SK-N-SH treated with all-trans-retinoic acid at 6 μM for 48 hours (cell line): ENCODE measurements at regions not wholly inside any gene's neighbourhood (a gene's known extent, or its start where the extent isn't known, plus 50 kb on each side); places are given as distances from the start of the nearest gene placed in this dataset.
A peak's percentile ranks its signal among the peaks of the same experiment; 100 is the strongest.

Experiments used
- ATAC-seq: fragments of 200-7000 bp; cut with Tn5 transposase; 3 replicates; pipeline ENCODE4 v1.9.1; 2020; ENCODE audit warnings: mild to moderate bottlenecking, moderate library complexity
- ARNTL ChIP-seq: fragments of 450-650 bp; formaldehyde crosslinking; IDR thresholded peaks from 2 replicates; pipeline ENCODE4 v1.5.0; 2020; ENCODE audit warnings: low read depth, mild to moderate bottlenecking, moderate library complexity, borderline replicate concordance
- CSDC2 ChIP-seq: fragments of 250-450 bp; sonication (Bioruptor Pico); IDR thresholded peaks from 2 replicates; pipeline ENCODE4 v1.5.0; 2020; ENCODE audit warnings: mild to moderate bottlenecking, moderate library complexity
- ESRRG ChIP-seq: fragments of 250-450 bp; sonication (Bioruptor Pico); IDR thresholded peaks from 2 replicates; pipeline ENCODE4 v1.6.1; 2021; ENCODE audit warnings: mild to moderate bottlenecking
- GLIS3 ChIP-seq: fragments of 250-450 bp; sonication (Bioruptor Pico); IDR thresholded peaks from 2 replicates; pipeline ENCODE4 v1.5.0; 2020; ENCODE audit warnings: mild to moderate bottlenecking, moderate library complexity
- ISL1 ChIP-seq: fragments of 250-450 bp; sonication (Bioruptor Pico); IDR thresholded peaks from 2 replicates; pipeline ENCODE4 v2.1.2; 2022; ENCODE audit warnings: mild to moderate bottlenecking, moderate library complexity
- OSR1 ChIP-seq: fragments of 250-450 bp; sonication (Bioruptor Pico); IDR thresholded peaks from 2 replicates; pipeline ENCODE4 v1.8.0; 2022; ENCODE audit warnings: moderate library complexity, mild to moderate bottlenecking, inconsistent platforms
- SNAI2 ChIP-seq: fragments of 250-450 bp; sonication (Bioruptor Pico); IDR thresholded peaks from 2 replicates; pipeline ENCODE4 v1.5.0; 2020; ENCODE audit warnings: mild to moderate bottlenecking, moderate library complexity
- TCF4 ChIP-seq: fragments of 250-450 bp; sonication (Bioruptor Pico); IDR thresholded peaks from 2 replicates; pipeline ENCODE4 v1.8.0; 2021; ENCODE audit warnings: mild to moderate bottlenecking, moderate library complexity, borderline replicate concordance
- TOX ChIP-seq: fragments of 250-450 bp; sonication (Bioruptor Pico); IDR thresholded peaks from 2 replicates; pipeline ENCODE4 v1.8.0; 2021; ENCODE audit warnings: mild to moderate bottlenecking, moderate library complexity, borderline replicate concordance
- ZFP3 ChIP-seq: fragments of 250-450 bp; sonication (Bioruptor Pico); IDR thresholded peaks from 2 replicates; pipeline ENCODE4 v1.5.0; 2020; ENCODE audit warnings: mild to moderate bottlenecking, moderate library complexity
- ZFP30 ChIP-seq: fragments of 450-650 bp; formaldehyde crosslinking; IDR thresholded peaks from 2 replicates; pipeline ENCODE4 v1.5.0; 2022; ENCODE audit warnings: mild to moderate bottlenecking, moderate library complexity
- ZNF565 ChIP-seq: fragments of 450-650 bp; formaldehyde crosslinking; conservative IDR thresholded peaks from 2 replicates; pipeline ENCODE4 v1.5.0; 2020; ENCODE audit warnings: low read depth, mild to moderate bottlenecking, moderate library complexity
- ZNF70 ChIP-seq: fragments of 450-650 bp; formaldehyde crosslinking; IDR thresholded peaks from 2 replicates; pipeline ENCODE4 v1.5.0; 2020; ENCODE audit warnings: mild to moderate bottlenecking, moderate library complexity
- ZNF8 ChIP-seq: fragments of 450-650 bp; formaldehyde crosslinking; IDR thresholded peaks from 2 replicates; pipeline ENCODE4 v1.5.0; 2020; ENCODE audit warnings: mild to moderate bottlenecking, moderate library complexity
- TF ChIP-seq, protein P1 (sequence below): fragments of 250-450 bp; sonication (Bioruptor Pico); IDR thresholded peaks from 2 replicates; pipeline ENCODE4 v1.8.0; 2021; ENCODE audit warnings: low read depth, mild to moderate bottlenecking, moderate library complexity, borderline replicate concordance
- TF ChIP-seq, protein P2 (sequence below): fragments of 250-450 bp; sonication (Bioruptor Pico); IDR thresholded peaks from 2 replicates; pipeline ENCODE4 v1.5.1; 2020; ENCODE audit warnings: low read depth, mild to moderate bottlenecking, moderate library complexity
- TF ChIP-seq, protein P3 (sequence below): fragments of 250-450 bp; sonication (Bioruptor Pico); IDR thresholded peaks from 2 replicates; pipeline ENCODE4 v1.5.0; 2020; ENCODE audit warnings: mild to moderate bottlenecking, moderate library complexity
- TF ChIP-seq, protein P4 (sequence below): fragments of 250-450 bp; sonication (Bioruptor Pico); IDR thresholded peaks from 2 replicates; pipeline ENCODE4 v1.5.1; 2021; ENCODE audit warnings: mild to moderate bottlenecking, moderate library complexity
- TF ChIP-seq, protein P5 (sequence below): fragments of 250-450 bp; sonication (Bioruptor Pico); IDR thresholded peaks from 2 replicates; pipeline ENCODE4 v1.8.0; 2020; ENCODE audit warnings: mild to moderate bottlenecking, moderate library complexity, borderline replicate concordance

DNA sequence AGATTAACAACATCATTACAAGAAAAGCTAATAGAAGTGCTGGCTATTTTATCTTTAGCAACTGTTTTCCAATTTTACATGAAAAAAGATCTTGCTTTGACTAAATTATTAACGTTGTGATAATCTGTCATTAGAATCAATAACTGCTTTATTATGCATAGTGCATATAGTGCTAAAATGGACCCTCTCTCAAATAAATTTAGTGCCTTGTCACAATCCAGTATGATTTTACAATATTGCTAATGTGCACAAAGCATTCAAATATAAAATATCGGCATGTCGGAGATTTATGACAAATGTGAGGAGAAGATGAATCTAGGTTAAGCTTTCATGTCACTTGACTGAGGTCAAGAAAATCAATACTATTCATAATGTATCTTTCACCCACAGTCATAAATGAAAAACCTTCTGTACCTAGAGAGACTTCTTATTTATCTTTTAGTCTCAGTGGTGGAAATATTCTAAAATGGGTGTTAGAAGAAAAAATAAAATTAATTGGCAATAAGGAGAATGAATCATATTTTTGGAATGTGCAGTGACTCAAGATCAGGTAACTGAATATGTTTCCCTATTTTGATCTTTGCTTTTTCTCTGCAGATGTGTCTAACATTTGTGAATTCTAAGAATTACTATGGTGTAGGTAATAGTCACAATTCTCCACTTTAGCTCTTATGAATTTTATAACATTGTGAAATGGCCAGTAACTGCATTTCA, 672.9 kb upstream of the GRAMD2B start:
- no peak for TF ChIP-seq ISL1
- 0 out of 2 replicates have a peak, but pooled peaks have one; percentile 6 for TF ChIP-seq TCF4
- no peak for TF ChIP-seq ARNTL (CRISPR knock-in tag)
- no peak for TF ChIP-seq SNAI2 (CRISPR knock-in tag)
- TF ChIP-seq, protein P1, sequence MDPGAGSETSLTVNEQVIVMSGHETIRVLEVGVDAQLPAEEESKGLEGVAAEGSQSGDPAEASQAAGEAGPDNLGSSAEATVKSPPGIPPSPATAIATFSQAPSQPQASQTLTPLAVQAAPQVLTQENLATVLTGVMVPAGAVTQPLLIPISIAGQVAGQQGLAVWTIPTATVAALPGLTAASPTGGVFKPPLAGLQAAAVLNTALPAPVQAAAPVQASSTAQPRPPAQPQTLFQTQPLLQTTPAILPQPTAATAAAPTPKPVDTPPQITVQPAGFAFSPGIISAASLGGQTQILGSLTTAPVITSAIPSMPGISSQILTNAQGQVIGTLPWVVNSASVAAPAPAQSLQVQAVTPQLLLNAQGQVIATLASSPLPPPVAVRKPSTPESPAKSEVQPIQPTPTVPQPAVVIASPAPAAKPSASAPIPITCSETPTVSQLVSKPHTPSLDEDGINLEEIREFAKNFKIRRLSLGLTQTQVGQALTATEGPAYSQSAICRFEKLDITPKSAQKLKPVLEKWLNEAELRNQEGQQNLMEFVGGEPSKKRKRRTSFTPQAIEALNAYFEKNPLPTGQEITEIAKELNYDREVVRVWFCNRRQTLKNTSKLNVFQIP (CRISPR knock-in tag) = no peak
- no peak for ATAC-seq

DNA sequence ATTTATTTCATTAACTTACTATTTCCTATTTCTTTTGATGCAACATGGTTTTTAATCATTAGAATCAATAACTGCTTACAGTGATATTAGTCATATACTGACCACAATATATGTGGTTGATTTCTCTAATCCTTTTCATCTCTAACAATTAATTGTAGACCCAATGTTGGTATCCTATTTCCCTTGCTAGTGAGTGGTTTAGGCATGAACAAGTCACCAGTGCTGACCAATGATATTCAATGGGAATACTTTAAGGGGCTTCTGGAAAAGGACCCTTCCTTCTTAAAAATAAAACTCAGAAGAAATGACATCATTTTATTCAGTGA, 672.4 kb upstream of the GRAMD2B start:
- TF ChIP-seq ARNTL (CRISPR knock-in tag) = no peak
- TF ChIP-seq, protein P2, sequence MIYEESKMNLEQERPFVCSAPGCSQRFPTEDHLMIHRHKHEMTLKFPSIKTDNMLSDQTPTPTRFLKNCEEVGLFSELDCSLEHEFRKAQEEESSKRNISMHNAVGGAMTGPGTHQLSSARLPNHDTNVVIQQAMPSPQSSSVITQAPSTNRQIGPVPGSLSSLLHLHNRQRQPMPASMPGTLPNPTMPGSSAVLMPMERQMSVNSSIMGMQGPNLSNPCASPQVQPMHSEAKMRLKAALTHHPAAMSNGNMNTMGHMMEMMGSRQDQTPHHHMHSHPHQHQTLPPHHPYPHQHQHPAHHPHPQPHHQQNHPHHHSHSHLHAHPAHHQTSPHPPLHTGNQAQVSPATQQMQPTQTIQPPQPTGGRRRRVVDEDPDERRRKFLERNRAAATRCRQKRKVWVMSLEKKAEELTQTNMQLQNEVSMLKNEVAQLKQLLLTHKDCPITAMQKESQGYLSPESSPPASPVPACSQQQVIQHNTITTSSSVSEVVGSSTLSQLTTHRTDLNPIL (CRISPR knock-in tag) = no peak
- no peak for TF ChIP-seq CSDC2 (CRISPR knock-in tag)
- TF ChIP-seq GLIS3 (CRISPR knock-in tag) = no peak
- no peak for TF ChIP-seq ISL1
- TF ChIP-seq ZNF8 = no peak
- no peak for TF ChIP-seq ESRRG (CRISPR knock-in tag)
- TF ChIP-seq ZFP30 (CRISPR knock-in tag) = no peak
- no peak for ATAC-seq

DNA sequence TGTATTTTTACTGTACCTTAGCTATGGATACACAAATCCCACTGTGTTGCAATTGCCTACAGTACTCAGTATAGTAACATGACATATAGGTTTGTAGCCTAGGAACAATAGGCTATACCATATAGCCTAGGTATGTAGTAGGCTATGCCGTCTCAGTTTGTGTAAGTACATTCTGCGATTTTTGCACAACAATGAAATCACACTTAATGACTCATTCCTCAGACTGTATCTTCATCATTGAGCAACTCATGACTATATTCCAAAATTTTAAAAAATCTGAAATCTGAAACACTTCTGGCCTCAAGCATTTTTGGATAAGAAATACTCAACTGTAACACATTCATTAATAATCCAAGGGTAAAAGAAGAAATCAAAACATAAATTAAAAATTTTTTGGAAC, 666.8 kb upstream of the GRAMD2B start:
- ATAC-seq = no peak
- TF ChIP-seq ZFP3 (CRISPR knock-in tag) (no peak), CSDC2 (CRISPR knock-in tag) (no peak), OSR1 (no peak), ZFP30 (CRISPR knock-in tag) (no peak), ZNF565 (CRISPR knock-in tag) (no peak), TCF4 (no peak), ZNF70 (CRISPR knock-in tag) (no peak), GLIS3 (CRISPR knock-in tag) (no peak), TOX (CRISPR knock-in tag) (no peak), ZNF8 (no peak)
- TF ChIP-seq, protein P3, sequence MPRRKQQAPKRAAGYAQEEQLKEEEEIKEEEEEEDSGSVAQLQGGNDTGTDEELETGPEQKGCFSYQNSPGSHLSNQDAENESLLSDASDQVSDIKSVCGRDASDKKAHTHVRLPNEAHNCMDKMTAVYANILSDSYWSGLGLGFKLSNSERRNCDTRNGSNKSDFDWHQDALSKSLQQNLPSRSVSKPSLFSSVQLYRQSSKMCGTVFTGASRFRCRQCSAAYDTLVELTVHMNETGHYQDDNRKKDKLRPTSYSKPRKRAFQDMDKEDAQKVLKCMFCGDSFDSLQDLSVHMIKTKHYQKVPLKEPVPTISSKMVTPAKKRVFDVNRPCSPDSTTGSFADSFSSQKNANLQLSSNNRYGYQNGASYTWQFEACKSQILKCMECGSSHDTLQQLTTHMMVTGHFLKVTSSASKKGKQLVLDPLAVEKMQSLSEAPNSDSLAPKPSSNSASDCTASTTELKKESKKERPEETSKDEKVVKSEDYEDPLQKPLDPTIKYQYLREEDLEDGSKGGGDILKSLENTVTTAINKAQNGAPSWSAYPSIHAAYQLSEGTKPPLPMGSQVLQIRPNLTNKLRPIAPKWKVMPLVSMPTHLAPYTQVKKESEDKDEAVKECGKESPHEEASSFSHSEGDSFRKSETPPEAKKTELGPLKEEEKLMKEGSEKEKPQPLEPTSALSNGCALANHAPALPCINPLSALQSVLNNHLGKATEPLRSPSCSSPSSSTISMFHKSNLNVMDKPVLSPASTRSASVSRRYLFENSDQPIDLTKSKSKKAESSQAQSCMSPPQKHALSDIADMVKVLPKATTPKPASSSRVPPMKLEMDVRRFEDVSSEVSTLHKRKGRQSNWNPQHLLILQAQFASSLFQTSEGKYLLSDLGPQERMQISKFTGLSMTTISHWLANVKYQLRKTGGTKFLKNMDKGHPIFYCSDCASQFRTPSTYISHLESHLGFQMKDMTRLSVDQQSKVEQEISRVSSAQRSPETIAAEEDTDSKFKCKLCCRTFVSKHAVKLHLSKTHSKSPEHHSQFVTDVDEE = no peak
- TF ChIP-seq, protein P2 (CRISPR knock-in tag) = no peak
- TF ChIP-seq, protein P4, sequence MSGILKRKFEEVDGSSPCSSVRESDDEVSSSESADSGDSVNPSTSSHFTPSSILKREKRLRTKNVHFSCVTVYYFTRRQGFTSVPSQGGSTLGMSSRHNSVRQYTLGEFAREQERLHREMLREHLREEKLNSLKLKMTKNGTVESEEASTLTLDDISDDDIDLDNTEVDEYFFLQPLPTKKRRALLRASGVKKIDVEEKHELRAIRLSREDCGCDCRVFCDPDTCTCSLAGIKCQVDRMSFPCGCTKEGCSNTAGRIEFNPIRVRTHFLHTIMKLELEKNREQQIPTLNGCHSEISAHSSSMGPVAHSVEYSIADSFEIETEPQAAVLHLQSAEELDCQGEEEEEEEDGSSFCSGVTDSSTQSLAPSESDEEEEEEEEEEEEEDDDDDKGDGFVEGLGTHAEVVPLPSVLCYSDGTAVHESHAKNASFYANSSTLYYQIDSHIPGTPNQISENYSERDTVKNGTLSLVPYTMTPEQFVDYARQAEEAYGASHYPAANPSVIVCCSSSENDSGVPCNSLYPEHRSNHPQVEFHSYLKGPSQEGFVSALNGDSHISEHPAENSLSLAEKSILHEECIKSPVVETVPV (CRISPR knock-in tag) = no peak
- TF ChIP-seq, protein P5, sequence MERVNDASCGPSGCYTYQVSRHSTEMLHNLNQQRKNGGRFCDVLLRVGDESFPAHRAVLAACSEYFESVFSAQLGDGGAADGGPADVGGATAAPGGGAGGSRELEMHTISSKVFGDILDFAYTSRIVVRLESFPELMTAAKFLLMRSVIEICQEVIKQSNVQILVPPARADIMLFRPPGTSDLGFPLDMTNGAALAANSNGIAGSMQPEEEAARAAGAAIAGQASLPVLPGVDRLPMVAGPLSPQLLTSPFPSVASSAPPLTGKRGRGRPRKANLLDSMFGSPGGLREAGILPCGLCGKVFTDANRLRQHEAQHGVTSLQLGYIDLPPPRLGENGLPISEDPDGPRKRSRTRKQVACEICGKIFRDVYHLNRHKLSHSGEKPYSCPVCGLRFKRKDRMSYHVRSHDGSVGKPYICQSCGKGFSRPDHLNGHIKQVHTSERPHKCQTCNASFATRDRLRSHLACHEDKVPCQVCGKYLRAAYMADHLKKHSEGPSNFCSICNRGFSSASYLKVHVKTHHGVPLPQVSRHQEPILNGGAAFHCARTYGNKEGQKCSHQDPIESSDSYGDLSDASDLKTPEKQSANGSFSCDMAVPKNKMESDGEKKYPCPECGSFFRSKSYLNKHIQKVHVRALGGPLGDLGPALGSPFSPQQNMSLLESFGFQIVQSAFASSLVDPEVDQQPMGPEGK = no peak
